HEK293 (cell line): ENCODE measurements at regions not wholly inside any gene's neighbourhood (a gene's known extent, or its start where the extent isn't known, plus 50 kb on each side); places are given as distances from the start of the nearest gene placed in this dataset.

ENCODE experiments used
- CTCF ChIA-PET: fragments of 350-600 bp; formaldehyde crosslinking; extraction: SDS; loops from one replicate; lab custom pipeline; 2021; ENCODE audit warnings: antibody characterized with exemption; lab: Yijun Ruan, JAX
- POLR2A ChIA-PET: fragments of 300-600 bp; formaldehyde crosslinking; extraction: SDS; loops from one replicate; lab custom pipeline; 2020; ENCODE audit warnings: antibody characterized with exemption, inconsistent platforms; lab: Yijun Ruan, JAX
- H3K27ac ChIP-seq: fragments of 200-500 bp; sonication (Bioruptor generic); 2 replicates; pipeline ENCODE4 v1.5.1; 2014; ENCODE audit warnings: low read depth, low read length, control low read depth, inconsistent platforms; ENCODE audit errors: extremely low read depth
- H3K36me3 ChIP-seq, 2 experiments: fragments of 200-500 bp in 1 of 2; sonication (Bioruptor generic) in 1 of 2; 1 replicate in 1 of 2; 2 replicates in 1 of 2; pipeline ENCODE4 v1.5.1; 2014 to 2017; ENCODE audit warnings: inconsistent platforms in 2 of 2, low read length in 2 of 2; ENCODE audit not compliant: control insufficient read depth in 2 of 2, insufficient read depth in 1 of 2
- H3K4me1 ChIP-seq: fragments of 200-500 bp; sonication (Bioruptor generic); 2 replicates; pipeline ENCODE4 v1.5.1; 2014; ENCODE audit warnings: mild to moderate bottlenecking, low read length, inconsistent platforms; ENCODE audit not compliant: control insufficient read depth, insufficient read depth
- H3K4me3 ChIP-seq: 2 replicates; pipeline ENCODE4 v1.5.1; 2011; ENCODE audit warnings: low read depth, mild to moderate bottlenecking, control low read depth, low read length, moderate library complexity
- H3K9me3 ChIP-seq: fragments of 200-500 bp; sonication (Bioruptor generic); 2 replicates; pipeline ENCODE4 v1.5.1; 2014; ENCODE audit warnings: low read depth, low read length, inconsistent platforms; ENCODE audit not compliant: control insufficient read depth, insufficient read depth
- ATF2 ChIP-seq: fragments of 450-650 bp; formaldehyde crosslinking; IDR thresholded peaks from 2 replicates; pipeline ENCODE4 v1.5.1; 2016; ENCODE audit warnings: missing biosample characterization, missing genetic modification characterization, low read depth
- FEZF1 ChIP-seq: fragments of 450-650 bp; formaldehyde crosslinking; IDR thresholded peaks from 2 replicates; pipeline ENCODE4 v1.5.1; 2016; ENCODE audit warnings: missing biosample characterization, missing genetic modification characterization
- GLI2 ChIP-seq: fragments of 450-650 bp; formaldehyde crosslinking; IDR thresholded peaks from 2 replicates; pipeline ENCODE4; 2017; ENCODE audit warnings: missing biosample characterization, missing genetic modification characterization, low read depth, borderline replicate concordance
- GLI4 ChIP-seq: fragments of 450-650 bp; formaldehyde crosslinking; IDR thresholded peaks from 2 replicates; pipeline ENCODE4 v1.5.1; 2016; ENCODE audit warnings: missing biosample characterization, missing genetic modification characterization
- INSM2 ChIP-seq: fragments of 450-650 bp; formaldehyde crosslinking; IDR thresholded peaks from 2 replicates; pipeline ENCODE4 v1.5.1; 2016; ENCODE audit warnings: missing biosample characterization, missing genetic modification characterization
- PBX3 ChIP-seq: sonication (generic); formaldehyde crosslinking; IDR thresholded peaks from 2 replicates; pipeline ENCODE4 v1.8.1; 2022; ENCODE audit warnings: mild to moderate bottlenecking, moderate library complexity, missing genetic modification reagents
- SCRT2 ChIP-seq: fragments of 450-650 bp; formaldehyde crosslinking; IDR thresholded peaks from 2 replicates; pipeline ENCODE4 v1.5.1; 2016; ENCODE audit warnings: missing biosample characterization, missing genetic modification characterization
- SP2 ChIP-seq: fragments of 450-650 bp; formaldehyde crosslinking; IDR thresholded peaks from 2 replicates; pipeline ENCODE4 v1.5.1; 2016; ENCODE audit warnings: missing biosample characterization, missing genetic modification characterization
- ZBTB49 ChIP-seq: fragments of 450-650 bp; formaldehyde crosslinking; IDR thresholded peaks from 2 replicates; pipeline ENCODE4 v1.5.1; 2016; ENCODE audit warnings: missing biosample characterization, missing genetic modification characterization, low read depth
- ZBTB8A ChIP-seq: fragments of 450-650 bp; formaldehyde crosslinking; IDR thresholded peaks from 2 replicates; pipeline ENCODE4 v1.5.1; 2016; ENCODE audit warnings: missing biosample characterization, missing genetic modification characterization
- ZNF140 ChIP-seq: fragments of 450-650 bp; formaldehyde crosslinking; IDR thresholded peaks from 2 replicates; pipeline ENCODE4 v1.5.1; 2016; ENCODE audit warnings: missing biosample characterization, missing genetic modification characterization
- ZNF155 ChIP-seq: fragments of 450-650 bp; formaldehyde crosslinking; IDR thresholded peaks from 2 replicates; pipeline ENCODE4 v1.5.1; 2016; ENCODE audit warnings: missing biosample characterization, missing genetic modification characterization
- ZNF423 ChIP-seq: fragments of 450-650 bp; formaldehyde crosslinking; IDR thresholded peaks from 2 replicates; pipeline ENCODE4 v1.5.1; 2016; ENCODE audit warnings: missing biosample characterization, missing genetic modification characterization
- ZNF529 ChIP-seq: fragments of 450-650 bp; formaldehyde crosslinking; IDR thresholded peaks from 2 replicates; pipeline ENCODE4 v1.5.1; 2017; ENCODE audit warnings: missing genetic modification characterization, missing biosample characterization; ENCODE audit not compliant: insufficient replicate concordance
- ZNF548 ChIP-seq: fragments of 450-650 bp; formaldehyde crosslinking; IDR thresholded peaks from 2 replicates; pipeline ENCODE4 v1.5.1; 2016; ENCODE audit warnings: missing biosample characterization, missing genetic modification characterization
- ZNF580 ChIP-seq: fragments of 450-650 bp; formaldehyde crosslinking; IDR thresholded peaks from 2 replicates; pipeline ENCODE4 v1.5.1; 2016; ENCODE audit warnings: missing biosample characterization, missing genetic modification characterization
- ZNF747 ChIP-seq: fragments of 450-650 bp; formaldehyde crosslinking; IDR thresholded peaks from 2 replicates; pipeline ENCODE4 v1.5.1; 2016; ENCODE audit warnings: missing biosample characterization, missing genetic modification characterization
- ZNF76 ChIP-seq: fragments of 450-650 bp; formaldehyde crosslinking; IDR thresholded peaks from 2 replicates; pipeline ENCODE4; 2016; ENCODE audit warnings: low read depth, missing biosample characterization, missing genetic modification characterization, borderline replicate concordance

- Histone ChIP-seq H3K9me3 (no peaks in the 10 kb centered on the region), H3K4me3 (no peak overlapping the region), H3K27ac (no peak overlapping the region), H3K36me3 (no peaks in the 10 kb centered on the region), H3K4me1 (no peaks in the 10 kb centered on the region)
- TF ChIP-seq GLI4 (tag by site-specific recombination): no peak
- ChIA-PET POLR2A (no interaction called here), CTCF (interaction anchor here (0.6 kb wide), 1 partner anchor 44 kb away, joined by 4 read pairs; no protein-coding TSS in a partner anchor)
Observed at GRCh38 chr14:58972233-58973017, 216.0 kb upstream of the DAAM1 start.

GRCh38 chr14:58977366-58977765 lies 211.1 kb upstream of the DAAM1 start:
- TF ChIP-seq ZNF140 (no peak), ZBTB49 (tag by site-specific recombination) (no peak), SCRT2 (0 out of 2 replicates have a peak, but pooled peaks have one; percentile 15), ZNF529 (tag by site-specific recombination) (no peak)
- TF ChIP-seq, all 188 proteins: peak for 1
- Histone ChIP-seq H3K36me3 (no peaks in the 10 kb centered on the region), H3K4me1 (no peaks in the 10 kb centered on the region), H3K9me3 (no peaks in the 10 kb centered on the region), H3K4me3 (no peak overlapping the region), H3K27ac (no peak overlapping the region)
- ChIA-PET POLR2A (no interaction called here), CTCF (interaction anchor here (0.6 kb wide), 1 partner anchor 43 kb away, joined by 3 read pairs; no protein-coding TSS in a partner anchor)

GRCh38 chr14:58978343-58978742 lies 210.1 kb upstream of the DAAM1 start:
- H3K27ac ChIP-seq: no peak overlapping the region
- no peak overlapping the region for H3K4me3 ChIP-seq
- no peaks in the 10 kb centered on the region for H3K4me1 ChIP-seq
- CTCF ChIA-PET: no interaction called here
- TF ChIP-seq ZNF76 (tag by site-specific recombination) (no peak), ZNF548 (tag by site-specific recombination) (no peak)
- no peaks in the 10 kb centered on the region for H3K36me3 ChIP-seq
- H3K9me3 ChIP-seq: no peaks in the 10 kb centered on the region
- POLR2A ChIA-PET: no interaction called here

GRCh38 chr14:58979325-58979724 lies 209.1 kb upstream of the DAAM1 start:
- no peak overlapping the region for H3K4me3 ChIP-seq
- no peaks in the 10 kb centered on the region for H3K36me3 ChIP-seq
- TF ChIP-seq ATF2 (tag by site-specific recombination) (no peak), PBX3 (CRISPR knock-in tag) (no peak), INSM2 (tag by site-specific recombination) (no peak), SP2 (tag by site-specific recombination) (no peak), ZNF580 (no peak), FEZF1 (tag by site-specific recombination) (no peak), ZBTB8A (tag by site-specific recombination) (no peak), ZNF747 (no peak), ZNF155 (tag by site-specific recombination) (no peak), ZNF423 (no peak), GLI2 (tag by site-specific recombination) (no peak)
- no peaks in the 10 kb centered on the region for H3K4me1 ChIP-seq
- POLR2A ChIA-PET: no interaction called here
- H3K27ac ChIP-seq: no peak overlapping the region
- no peaks in the 10 kb centered on the region for H3K9me3 ChIP-seq
- CTCF ChIA-PET: no interaction called here
